Endodermal cell (in vitro differentiated cells): ENCODE measurements at regions not wholly inside any gene's neighbourhood (a gene's known extent, or its start where the extent isn't known, plus 50 kb on each side); places are given as distances from the start of the nearest gene placed in this dataset.

ENCODE experiments used
- DNase-seq: peaks from one replicate; pipeline ENCODE4 v3.0.0-alpha.2; 2017
- H3K27ac ChIP-seq: 2 replicates; pipeline ENCODE4 v1.5.1; 2013; ENCODE audit warnings: mild to moderate bottlenecking, low read depth, low read length, moderate library complexity
- H3K27me3 ChIP-seq: 2 replicates; pipeline ENCODE4 v1.6.1; 2013; ENCODE audit warnings: mild to moderate bottlenecking, low read length, moderate library complexity; ENCODE audit not compliant: insufficient read depth, control insufficient read depth, poor library complexity, severe bottlenecking
- H3K36me3 ChIP-seq: 2 replicates; pipeline ENCODE4 v1.7.0; 2013; ENCODE audit warnings: mild to moderate bottlenecking, low read length, moderate library complexity; ENCODE audit not compliant: control insufficient read depth, insufficient read depth
- H3K4me1 ChIP-seq: one replicate; pipeline ENCODE4 v1.7.0; 2013; ENCODE audit warnings: low read length; ENCODE audit not compliant: control insufficient read depth, insufficient read depth
- H3K4me3 ChIP-seq: 2 replicates; pipeline ENCODE4 v1.5.1; 2013; ENCODE audit warnings: mild to moderate bottlenecking, low read length, moderate library complexity
- H3K9ac ChIP-seq: 2 replicates; pipeline ENCODE4 v1.6.1; 2013; ENCODE audit warnings: mild to moderate bottlenecking, low read length, moderate library complexity; ENCODE audit not compliant: poor library complexity, severe bottlenecking; ENCODE audit errors: extremely low read depth
- H3K9me3 ChIP-seq: 2 replicates; pipeline ENCODE4 v1.6.1; 2013; ENCODE audit warnings: mild to moderate bottlenecking, low read length, moderate library complexity; ENCODE audit not compliant: control insufficient read depth
- H3K27ac Mint-ChIP-seq: 2 replicates; pipeline ENCODE4 v1.8.0; 2020; ENCODE audit warnings: mixed read lengths
- H3K27me3 Mint-ChIP-seq: 2 replicates; pipeline ENCODE4 v1.8.0; 2021; ENCODE audit warnings: mild to moderate bottlenecking, mixed read lengths; ENCODE audit not compliant: insufficient read depth
- H3K36me3 Mint-ChIP-seq: 2 replicates; pipeline ENCODE4 v1.8.0; 2020; ENCODE audit warnings: low read depth, mixed read lengths
- H3K4me1 Mint-ChIP-seq: 2 replicates; pipeline ENCODE4 v1.8.0; 2020; ENCODE audit warnings: mixed read lengths
- H3K4me3 Mint-ChIP-seq: 2 replicates; pipeline ENCODE4 v1.8.0; 2020; ENCODE audit warnings: mild to moderate bottlenecking, moderate library complexity, mixed read lengths
- H3K9me3 Mint-ChIP-seq: 2 replicates; pipeline ENCODE4 v1.8.0; 2020; ENCODE audit warnings: mild to moderate bottlenecking, mixed read lengths
- CTCF ChIP-seq: fragments of 200-600 bp; sonication (generic); conservative IDR thresholded peaks from 2 replicates; pipeline ENCODE4 v1.5.0; 2021; ENCODE audit warnings: antibody characterized with exemption, mild to moderate bottlenecking
- whole genome bisulfite sequencing, 2 experiments: methylation state at CpG; one replicate each; pipeline versions ENCODE4 v1.1.5 to v1.1.7; 2013; ENCODE audit warnings: missing lambda C conversion rate in 2 of 2, mixed read lengths in 1 of 2; ENCODE audit not compliant: insufficient coverage in 1 of 2, insufficient read length in 1 of 2; 5-methylcytosine and 5-hydroxymethylcytosine counted together

- TF ChIP-seq CTCF = peak; percentile 44
- Histone ChIP-seq H3K9me3 (no peaks in the 10 kb centered on the region), H3K4me3 (no peak overlapping the region), H3K27ac (no peak overlapping the region), H3K36me3 (no peaks in the 10 kb centered on the region), H3K9ac (no peak overlapping the region), H3K27me3 (no peaks in the 10 kb centered on the region), H3K4me1 (no peaks in the 10 kb centered on the region)
- H3K36me3 Mint-ChIP-seq = no peaks in the 10 kb centered on the region
- peak; percentile 61 for DNase-seq
- H3K27me3 Mint-ChIP-seq = no peaks in the 10 kb centered on the region
- H3K27ac Mint-ChIP-seq = peak overlapping the region; percentile 75
- H3K9me3 Mint-ChIP-seq = no peaks in the 10 kb centered on the region
- H3K4me3 Mint-ChIP-seq = peak overlapping the region; percentile 61
- H3K4me1 Mint-ChIP-seq = no peaks in the 10 kb centered on the region
- whole genome bisulfite sequencing, 2 experiments = 92 to 97% methylated on average over 23 to 27 of the region's 27 CpGs
Measured at GRCh38 chr6:78629154-78629721, 238.1 kb upstream of the IRAK1BP1 start.

GRCh38 chr6:78629836-78630235 lies 237.5 kb upstream of the IRAK1BP1 start:
- H3K4me3 ChIP-seq = no peak overlapping the region

GRCh38 chr6:78631976-78632375 lies 235.4 kb upstream of the IRAK1BP1 start:
- Mint-ChIP-seq H3K27me3 (no peaks in the 10 kb centered on the region), H3K4me3 (no peak overlapping the region), H3K4me1 (no peaks in the 10 kb centered on the region), H3K9me3 (no peaks in the 10 kb centered on the region), H3K27ac (no peak overlapping the region), H3K36me3 (no peaks in the 10 kb centered on the region)
- WGBS, 2 experiments = 42 to 60% methylated on average over 2 to 3 of the region's 3 CpGs
- H3K4me1 ChIP-seq = no peaks in the 10 kb centered on the region
- no peak overlapping the region for H3K9ac ChIP-seq
- no peaks in the 10 kb centered on the region for H3K9me3 ChIP-seq
- no peak overlapping the region for H3K4me3 ChIP-seq
- H3K27ac ChIP-seq = no peak overlapping the region
- H3K36me3 ChIP-seq = no peaks in the 10 kb centered on the region
- no peaks in the 10 kb centered on the region for H3K27me3 ChIP-seq
- TF ChIP-seq CTCF = no peak
- no peak for DNase-seq

More at GRCh38 chr6:78629836-78630235, 237.5 kb upstream of the IRAK1BP1 start:
- Histone ChIP-seq H3K36me3 (no peaks in the 10 kb centered on the region), H3K4me1 (no peaks in the 10 kb centered on the region), H3K9ac (no peak overlapping the region), H3K27ac (no peak overlapping the region), H3K27me3 (no peaks in the 10 kb centered on the region), H3K9me3 (no peaks in the 10 kb centered on the region)
- Mint-ChIP-seq H3K9me3 (no peaks in the 10 kb centered on the region), H3K4me3 (peak overlapping the region; percentile 61), H3K36me3 (no peaks in the 10 kb centered on the region), H3K4me1 (no peaks in the 10 kb centered on the region), H3K27ac (no peak overlapping the region), H3K27me3 (no peaks in the 10 kb centered on the region)
- no peak for TF ChIP-seq CTCF
- WGBS, 2 experiments = 82 to 95% methylated on average over 15 to 22 of the region's 22 CpGs
- no peak for DNase-seq
